GM23248 (cell line): ENCODE measurements at regions not wholly inside any gene's neighbourhood (a gene's known extent, or its start where the extent isn't known, plus 50 kb on each side); places are given as distances from the start of the nearest gene placed in this dataset.

Experiments
- EZH2 ChIP-seq: fragments of 200-600 bp; sonication (generic); IDR thresholded peaks from 2 replicates; pipeline ENCODE4 v1.6.1; 2018; ENCODE audit warnings: antibody characterized with exemption, mild to moderate bottlenecking; ENCODE audit not compliant: insufficient read depth, poor library complexity, severe bottlenecking
- EZH2phosphoT487 ChIP-seq: fragments of 200-600 bp; sonication (generic); IDR thresholded peaks from 2 replicates; pipeline ENCODE4 v1.6.1; 2018; ENCODE audit warnings: antibody characterized with exemption, moderate library complexity, mild to moderate bottlenecking, low read depth; ENCODE audit not compliant: insufficient read depth

DNA sequence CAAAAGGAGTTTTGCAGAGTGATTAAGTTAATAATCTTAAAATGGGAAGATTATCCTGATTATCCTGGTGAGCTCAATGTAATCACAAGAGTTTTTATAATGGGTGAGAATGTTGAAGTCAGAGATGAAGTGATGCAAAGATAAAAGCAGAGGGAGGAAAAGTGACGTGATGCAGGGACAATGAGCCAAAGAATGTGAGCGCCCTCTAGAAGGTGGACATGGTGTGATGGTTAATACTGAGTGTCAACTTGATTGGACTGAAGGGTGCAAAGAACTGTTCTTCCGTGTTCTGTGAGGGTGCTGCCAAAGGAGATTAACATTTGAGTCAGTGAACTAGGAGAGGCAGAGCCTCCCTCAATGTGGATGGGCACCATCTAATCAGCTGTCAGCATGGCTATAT lies 569.6 kb upstream of the AGTR1 start:
- TF ChIP-seq EZH2 (no peak), EZH2phosphoT487 (no peak)
